ENCODE measurements at regions not wholly inside any gene's neighbourhood (a gene's known extent, or its start where the extent isn't known, plus 50 kb on each side); places are given as distances from the start of the nearest gene placed in this dataset.

- no peak for TF ChIP-seq CTCF (IDR thresholded peaks at IDR 0.05)
- TF ChIP-seq POLR2A (IDR thresholded peaks at IDR 0.05): no peak
Measured at GRCh38 chr1:73106931-73107330, 824.6 kb upstream of the NEGR1 start.

Data from uterus (tissue), 2 donors.